UCSD-AML1 (cell line): ENCODE measurements at regions not wholly inside any gene's neighbourhood (a gene's known extent, or its start where the extent isn't known, plus 50 kb on each side); places are given as distances from the start of the nearest gene placed in this dataset.
A peak's percentile ranks its signal among the peaks of the same experiment; 100 is the strongest.
"Not testable (repeated sequence)": the region's sequence is repeated elsewhere in the genome, so short reads cannot be mapped to it uniquely, and the experiment has no call there.

Experiments
- DNase-seq: peaks from one replicate; lab custom pipeline; 2025; ENCODE audit not compliant: unreplicated experiment; lab: John Stamatoyannopoulos, UW

GRCh38 chr9:16052757-16053530 lies 500.1 kb downstream of the CCDC171 start:
- no peak for DNase-seq

GRCh38 chr9:16057541-16057940 lies 504.7 kb downstream of the CCDC171 start:
- no peak for DNase-seq

DNA sequence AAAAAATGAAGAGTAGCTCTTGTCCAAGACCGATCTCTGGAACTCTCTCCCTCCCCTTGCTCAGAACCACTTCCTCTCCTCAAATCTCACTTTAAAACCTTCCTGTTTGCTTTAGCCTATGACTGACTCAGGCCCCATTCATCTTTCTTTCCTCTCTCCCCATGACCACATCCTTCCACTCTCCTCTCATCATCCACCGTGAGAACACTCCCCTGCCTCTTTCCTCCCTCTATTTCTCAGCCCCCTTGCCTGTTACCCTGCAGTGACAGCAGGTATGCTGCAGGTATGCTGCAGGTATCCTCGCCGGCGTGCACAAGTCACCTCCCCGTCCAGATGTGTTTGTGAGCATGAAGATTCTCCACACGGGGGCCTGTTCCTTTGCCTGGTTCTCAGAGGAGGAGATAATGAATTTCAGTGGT lies 505.3 kb downstream of the CCDC171 start:
- peak; percentile 15 for DNase-seq

GRCh38 chr9:16060436-16061129 lies 507.7 kb downstream of the CCDC171 start:
- DNase-seq, result no peak

DNA sequence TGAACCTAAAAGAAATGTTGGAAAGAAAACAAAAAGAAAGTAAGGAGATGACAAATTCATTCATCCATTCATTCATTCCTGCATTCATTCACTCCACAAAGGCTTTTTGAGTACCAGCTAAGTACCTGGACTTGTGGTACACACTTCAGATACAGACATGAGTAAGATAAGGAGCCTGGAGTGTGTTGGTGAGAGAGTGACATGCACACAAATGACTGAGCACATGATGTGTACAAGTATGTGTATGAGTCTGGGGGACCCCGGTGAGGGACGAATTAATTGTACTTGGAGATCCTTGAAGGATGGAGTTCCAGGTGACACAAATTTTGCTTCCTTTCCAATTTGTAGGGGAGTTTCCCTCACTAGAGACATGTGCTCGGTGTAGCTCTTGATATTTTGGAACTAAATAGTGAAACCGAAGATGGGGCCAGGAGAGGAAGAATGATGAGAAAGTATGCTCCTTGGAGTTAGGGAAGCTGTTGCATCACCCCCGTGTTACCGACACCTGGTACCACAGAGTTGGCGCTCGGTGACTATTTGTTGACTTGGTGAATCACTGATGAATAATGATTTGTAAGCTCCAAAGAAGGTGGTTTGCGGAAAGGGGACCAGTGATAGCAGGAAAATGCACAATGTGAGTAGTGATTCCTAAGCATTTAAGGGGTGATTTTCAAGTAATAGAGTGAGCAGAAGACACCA lies 509.8 kb downstream of the CCDC171 start:
- DNase-seq, result no peak

- no peak for DNase-seq
These were observed 510.4 kb downstream of the CCDC171 start for GRCh38 chr9:16063241-16063591.

GRCh38 chr9:16064771-16065170 lies 511.9 kb downstream of the CCDC171 start:
- no peak for DNase-seq

- DNase-seq, result not testable (repeated sequence)
These were observed 513.4 kb downstream of the CCDC171 start for GRCh38 chr9:16066201-16066600.

DNA sequence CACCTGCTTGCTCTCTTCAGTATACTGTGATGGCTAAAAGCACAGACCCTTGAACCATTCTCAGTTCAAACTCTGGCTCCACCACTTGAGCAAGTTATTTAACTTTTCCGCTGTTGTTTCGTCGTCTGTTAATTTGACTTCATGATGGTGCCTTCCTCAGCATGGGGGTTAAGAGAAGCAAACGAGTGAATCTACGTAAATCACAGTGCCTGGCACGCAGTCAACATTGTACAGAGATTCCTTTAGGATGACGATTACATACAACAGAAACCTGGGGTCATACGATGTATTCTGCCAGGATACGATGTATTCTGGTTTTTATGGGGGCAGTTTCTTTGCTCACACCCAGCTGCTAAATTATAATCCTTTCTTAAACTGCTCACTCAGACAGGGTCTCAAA lies 515.6 kb downstream of the CCDC171 start:
- DNase-seq, result no peak

DNA sequence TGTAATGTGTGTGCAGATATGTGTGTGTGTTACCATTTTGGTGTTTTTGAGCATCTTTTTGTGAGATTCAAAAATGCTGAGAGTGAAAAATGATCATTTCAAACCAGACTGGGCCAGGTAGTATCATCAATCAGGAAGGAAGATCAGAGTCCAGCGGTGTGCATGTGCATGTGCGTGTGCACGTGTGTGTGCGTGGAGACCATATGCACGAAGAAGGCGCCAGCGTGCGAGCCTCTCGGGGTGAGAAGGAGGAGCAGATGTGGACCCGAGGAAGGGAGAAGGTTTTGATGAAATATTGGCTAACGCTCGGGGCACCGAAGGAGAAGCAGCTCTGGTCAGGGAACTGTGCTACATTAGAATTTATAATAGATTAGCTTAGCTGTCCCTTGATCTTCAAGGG lies 516.4 kb downstream of the CCDC171 start:
- DNase-seq, result no peak

GRCh38 chr9:16069671-16070454 lies 517.0 kb downstream of the CCDC171 start:
- no peak for DNase-seq

DNA sequence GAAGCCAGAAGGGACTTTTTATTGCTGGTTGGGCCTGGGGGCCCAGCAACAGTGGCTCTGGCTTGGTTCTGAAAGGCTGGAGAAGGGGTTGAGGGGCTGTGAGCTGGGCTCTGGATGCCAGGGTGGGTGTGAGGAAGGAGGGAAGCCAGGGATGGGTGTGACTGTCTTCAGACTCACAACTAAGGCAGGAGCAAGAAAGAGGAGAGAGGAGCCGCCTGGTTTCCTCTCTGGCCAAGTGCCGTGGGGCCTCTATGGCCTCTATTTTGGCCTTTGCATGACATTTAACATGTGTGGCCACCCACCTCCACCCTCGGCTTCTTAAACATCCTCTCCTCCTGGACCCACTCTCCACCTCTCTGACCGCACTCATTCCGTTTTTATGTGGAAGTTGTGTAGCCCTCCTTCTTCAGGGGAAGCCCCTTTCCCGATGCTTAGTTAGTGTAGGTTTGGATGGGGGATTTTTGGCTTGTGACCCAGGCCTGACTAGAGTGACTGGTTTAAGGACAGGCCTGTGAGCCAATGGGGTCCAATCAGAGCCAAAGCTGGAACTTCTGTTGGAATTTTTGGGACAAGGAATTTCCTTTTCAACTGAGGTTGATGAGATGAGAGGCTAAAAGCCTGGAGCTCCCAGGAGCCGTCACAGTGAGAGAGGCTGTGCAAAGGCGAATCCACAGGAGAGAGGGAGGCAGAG lies 517.8 kb downstream of the CCDC171 start:
- DNase-seq, result no peak

DNA sequence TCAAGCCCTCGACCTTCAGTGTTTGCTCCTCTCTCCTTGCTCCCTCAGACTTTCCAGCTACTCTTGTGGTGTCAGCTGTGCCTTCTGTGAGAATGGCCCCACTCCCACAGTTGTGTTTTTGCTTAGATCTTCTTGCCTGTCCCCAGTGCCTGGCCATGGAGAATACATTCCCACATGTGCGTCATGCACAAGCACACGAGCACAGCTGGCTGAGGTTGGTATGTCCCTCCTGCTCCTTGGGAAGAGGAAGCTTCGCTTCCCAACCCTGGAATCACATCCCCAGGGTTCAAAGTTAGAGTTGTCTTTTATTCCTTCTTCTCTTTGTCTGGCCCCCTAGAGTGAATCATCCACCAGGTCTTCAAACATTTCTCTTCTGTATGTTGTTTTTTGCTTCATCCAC lies 518.6 kb downstream of the CCDC171 start:
- DNase-seq, result no peak

DNA sequence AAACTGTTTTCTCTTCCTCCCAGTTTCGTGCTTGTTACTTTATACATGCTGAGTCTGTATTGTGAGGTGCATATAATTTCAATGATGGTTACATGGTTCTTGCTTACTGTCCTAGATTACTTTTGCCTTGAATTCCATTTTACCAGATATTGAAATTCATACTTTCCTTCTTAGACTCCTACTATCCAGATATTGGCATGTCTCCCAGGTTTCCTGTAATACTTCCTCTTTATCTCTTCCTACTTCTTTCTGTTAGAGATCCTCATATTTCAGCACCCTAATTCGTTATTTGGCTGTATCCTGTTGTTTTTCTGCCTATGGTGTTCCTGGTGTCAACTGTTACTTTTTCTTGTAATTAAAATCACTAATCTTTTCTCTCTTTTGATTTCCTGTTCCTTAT lies 522.1 kb downstream of the CCDC171 start:
- DNase-seq, result no peak

GRCh38 chr9:16075696-16076095 lies 522.9 kb downstream of the CCDC171 start:
- no peak for DNase-seq

GRCh38 chr9:16076511-16076910 lies 523.7 kb downstream of the CCDC171 start:
- no peak for DNase-seq

DNA sequence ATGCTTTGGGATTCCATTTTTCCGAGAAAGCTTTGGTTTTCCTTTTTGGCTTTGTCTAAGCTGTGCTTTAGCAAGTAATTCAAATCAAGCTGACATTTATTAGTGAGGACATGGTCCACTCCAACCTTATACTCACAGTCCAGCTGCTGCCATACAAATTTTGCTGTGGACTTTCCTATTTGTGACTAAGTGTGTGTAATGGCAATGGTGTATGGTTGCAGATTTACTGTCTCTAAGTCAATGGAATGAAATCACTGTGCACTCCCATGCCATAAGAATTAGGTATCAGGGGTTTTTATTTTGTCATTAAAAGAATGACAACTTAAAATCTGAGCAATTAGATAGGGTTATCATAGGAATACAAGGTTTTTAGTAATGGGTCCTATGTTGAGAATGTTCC lies 530.0 kb downstream of the CCDC171 start:
- DNase-seq, result no peak

DNA sequence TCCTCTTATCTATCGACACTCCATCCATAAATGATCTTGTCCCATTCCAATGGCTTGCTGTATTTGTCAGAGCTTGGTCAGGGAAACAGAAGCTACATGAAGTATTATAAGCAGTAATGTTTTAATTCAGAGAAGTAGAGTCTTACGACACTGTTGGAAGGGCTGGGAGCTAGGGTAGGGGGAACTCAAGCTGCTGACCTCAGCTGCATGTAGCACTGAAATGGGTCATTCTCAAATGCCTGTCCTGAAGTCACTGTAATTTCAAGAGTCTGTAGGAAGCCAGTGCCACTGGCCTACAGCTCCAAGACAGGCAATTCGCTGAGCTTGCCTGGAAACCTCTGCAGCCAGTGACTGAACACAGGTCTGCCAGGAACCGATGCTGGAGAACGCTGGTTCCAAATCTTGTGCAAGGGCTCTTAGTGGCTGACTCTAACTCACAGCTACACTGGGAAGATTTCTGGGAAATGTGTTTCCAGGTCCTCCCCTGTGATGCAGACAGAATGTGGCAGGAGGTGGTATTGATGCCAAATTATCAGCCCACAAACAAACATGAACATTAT lies 532.4 kb downstream of the CCDC171 start:
- DNase-seq, result no peak

DNA sequence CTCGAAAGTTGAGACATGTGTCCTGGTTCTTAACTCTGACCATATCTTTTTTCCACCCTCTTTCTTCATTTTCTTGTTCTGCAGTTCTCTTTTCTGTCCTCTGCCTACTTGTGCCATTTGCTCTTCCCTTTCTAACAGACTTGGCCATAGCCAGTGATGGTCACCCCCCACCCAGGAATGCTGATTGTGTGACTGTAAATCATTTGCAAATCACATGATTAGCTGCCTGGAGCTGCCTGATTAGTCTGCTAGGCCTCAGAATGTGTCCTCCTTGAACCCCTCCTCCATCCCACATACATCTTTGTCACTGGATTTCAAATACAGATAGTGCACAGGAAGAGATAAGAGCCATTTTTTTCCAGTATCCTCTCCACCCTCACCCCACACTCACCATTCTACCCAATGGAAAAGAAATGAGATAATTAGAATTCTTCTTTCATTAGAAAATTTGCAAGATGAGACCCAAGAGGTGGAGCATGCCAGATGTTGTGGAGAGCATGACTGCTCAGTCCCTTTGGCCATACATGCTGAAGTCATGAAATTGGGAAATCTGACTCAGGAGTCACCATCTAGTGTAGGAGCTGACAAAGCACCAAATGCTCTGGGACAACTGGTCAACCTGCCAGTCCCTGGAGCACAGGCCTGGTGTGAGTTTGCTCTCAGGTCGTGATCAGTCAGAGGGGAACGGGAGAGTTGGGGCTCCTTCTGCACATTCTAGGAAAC lies 538.2 kb downstream of the CCDC171 start:
- DNase-seq, result no peak
